Kidney (tissue), 13 donors: ENCODE measurements at regions not wholly inside any gene's neighbourhood (a gene's known extent, or its start where the extent isn't known, plus 50 kb on each side); places are given as distances from the start of the nearest gene placed in this dataset.

Experiments used
- DNase-seq, 5 donors: peaks; one replicate each; pipeline ENCODE4 v3.0.0-alpha.2; 2013 to 2020
- FAIRE-seq: peaks from 2 replicates; lab custom pipeline; 2012; peaks lifted over from hg19 to GRCh38; lab: Jason Lieb, UNC
- H3K27ac ChIP-seq, 2 donors: one replicate each; pipeline ENCODE4 v1.7.0; 2013; ENCODE audit warnings: low read depth in 2 of 2, low read length in 2 of 2, inconsistent platforms in 1 of 2
- H3K27me3 ChIP-seq: one replicate; pipeline ENCODE4 v1.7.1; 2013; ENCODE audit warnings: low read length, inconsistent platforms; ENCODE audit not compliant: control insufficient read depth, insufficient read depth
- H3K36me3 ChIP-seq, 3 donors: one replicate each; pipeline versions ENCODE4 v1.7.0 to v1.7.1; 2013; ENCODE audit warnings: low read length in 3 of 3, control low read depth in 1 of 3, inconsistent platforms in 1 of 3; ENCODE audit not compliant: insufficient read depth in 3 of 3, control insufficient read depth in 2 of 3
- H3K4me1 ChIP-seq, 3 donors: one replicate each; pipeline versions ENCODE4 v1.7.0 to v1.7.1; 2013; ENCODE audit warnings: low read length in 3 of 3, inconsistent platforms in 1 of 3, low read depth in 1 of 3; ENCODE audit not compliant: control insufficient read depth in 2 of 3, insufficient read depth in 2 of 3
- H3K4me3 ChIP-seq, 3 donors: one replicate each; pipeline versions ENCODE4 v1.7.0 to v1.8.1; 2013; ENCODE audit warnings: low read length in 3 of 3, control low read depth in 1 of 3, inconsistent platforms in 1 of 3
- H3K9ac ChIP-seq, 3 donors: one replicate each; pipeline versions ENCODE4 v1.7.0 to v1.7.1; 2013; ENCODE audit warnings: low read length in 3 of 3, control low read depth in 1 of 3, inconsistent platforms in 1 of 3
- H3K9me3 ChIP-seq, 3 donors: one replicate each; pipeline versions ENCODE4 v1.7.0 to v1.7.1; 2013; ENCODE audit warnings: low read length in 3 of 3, control low read depth in 1 of 3, inconsistent platforms in 1 of 3; ENCODE audit not compliant: control insufficient read depth in 2 of 3, insufficient read depth in 1 of 3
- CTCF ChIP-seq: IDR thresholded peaks from 3 replicates; pipeline ENCODE4 v1.5.1; 2012; ENCODE audit warnings: mild to moderate bottlenecking, moderate library complexity, borderline replicate concordance; ENCODE audit not compliant: insufficient read depth; ENCODE audit errors: extremely low read depth
- intact Hi-C: fragments of 100-400 bp; cut with DNase I; formaldehyde crosslinking; loops from one replicate; pipeline ENCODE4 v1.11.1; 2022
- donor health status: control.
- donor health status: control.
- donor health status: control.
- donor health status: control.
- donor health status: control.
- donor health status: DM: yes; HTN: yes; CAD: no.
- donor health status: Normal renal cell carcinoma (clear cell type).

GRCh38 chr15:37252530-37252929, 152.2 kb upstream of the MEIS2 start:
- no peak for TF ChIP-seq CTCF

GRCh38 chr15:37253877-37254276, 153.5 kb upstream of the MEIS2 start:
- Histone ChIP-seq H3K4me3 (no peak overlapping the region), H3K27ac (no peak overlapping the region), H3K27me3 (no peaks in the 10 kb centered on the region), H3K9ac (no peak overlapping the region), H3K9me3 (no peaks in the 10 kb centered on the region), H3K36me3 (no peaks in the 10 kb centered on the region), H3K4me1 (no peaks in the 10 kb centered on the region)
- no peak for TF ChIP-seq CTCF
- intact Hi-C loops, result no loop called here
- no peak for FAIRE-seq
- DNase-seq, result peak in 1 of 5 donors; percentile 9

More at GRCh38 chr15:37252530-37252929, 152.2 kb upstream of the MEIS2 start:
- H3K27ac ChIP-seq, result no peak overlapping the region
- H3K9me3 ChIP-seq, result no peaks in the 10 kb centered on the region
- FAIRE-seq (no peak), DNase-seq (no peak)
- no peak overlapping the region for H3K4me3 ChIP-seq
- intact Hi-C loops, result no loop called here
- H3K36me3 ChIP-seq, result no peaks in the 10 kb centered on the region
- H3K4me1 ChIP-seq, result no peaks in the 10 kb centered on the region
- H3K9ac ChIP-seq, result no peak overlapping the region
- no peaks in the 10 kb centered on the region for H3K27me3 ChIP-seq

GRCh38 chr15:37260255-37260654, 159.9 kb upstream of the MEIS2 start:
- Histone ChIP-seq H3K9me3 (no peaks in the 10 kb centered on the region), H3K36me3 (no peaks in the 10 kb centered on the region), H3K27me3 (no peaks in the 10 kb centered on the region), H3K4me3 (no peak overlapping the region), H3K4me1 (no peaks in the 10 kb centered on the region), H3K27ac (no peak overlapping the region), H3K9ac (no peak overlapping the region)
- FAIRE-seq, result no peak
- intact Hi-C loops, result no loop called here
- DNase-seq, result no peak
- TF ChIP-seq CTCF, result no peak

GRCh38 chr15:37261685-37262084, 161.3 kb upstream of the MEIS2 start:
- Histone ChIP-seq H3K36me3 (no peaks in the 10 kb centered on the region), H3K4me3 (no peak overlapping the region), H3K9me3 (no peaks in the 10 kb centered on the region), H3K27me3 (no peaks in the 10 kb centered on the region), H3K9ac (no peak overlapping the region), H3K4me1 (no peaks in the 10 kb centered on the region), H3K27ac (no peak overlapping the region)
- TF ChIP-seq CTCF, result no peak
- FAIRE-seq (no peak), DNase-seq (no peak)
- intact Hi-C loops, result no loop called here
